ENCODE measurements at regions not wholly inside any gene's neighbourhood (a gene's known extent, or its start where the extent isn't known, plus 50 kb on each side); places are given as distances from the start of the nearest gene placed in this dataset.

- TF ChIP-seq CTCF (IDR thresholded peaks at IDR 0.05; ENCODE audit: low read depth, low read length, poor library complexity, severe bottlenecking) = no peak
- TF ChIP-seq EZH2phosphoT487 (IDR thresholded peaks at IDR 0.05; ENCODE audit: borderline replicate concordance, low read length) = no peak
Observed at GRCh38 chr1:29383746-29384371, 147.5 kb downstream of the PTPRU start.
